ENCODE measurements at regions not wholly inside any gene's neighbourhood (a gene's known extent, or its start where the extent isn't known, plus 50 kb on each side); places are given as distances from the start of the nearest gene placed in this dataset.

DNA sequence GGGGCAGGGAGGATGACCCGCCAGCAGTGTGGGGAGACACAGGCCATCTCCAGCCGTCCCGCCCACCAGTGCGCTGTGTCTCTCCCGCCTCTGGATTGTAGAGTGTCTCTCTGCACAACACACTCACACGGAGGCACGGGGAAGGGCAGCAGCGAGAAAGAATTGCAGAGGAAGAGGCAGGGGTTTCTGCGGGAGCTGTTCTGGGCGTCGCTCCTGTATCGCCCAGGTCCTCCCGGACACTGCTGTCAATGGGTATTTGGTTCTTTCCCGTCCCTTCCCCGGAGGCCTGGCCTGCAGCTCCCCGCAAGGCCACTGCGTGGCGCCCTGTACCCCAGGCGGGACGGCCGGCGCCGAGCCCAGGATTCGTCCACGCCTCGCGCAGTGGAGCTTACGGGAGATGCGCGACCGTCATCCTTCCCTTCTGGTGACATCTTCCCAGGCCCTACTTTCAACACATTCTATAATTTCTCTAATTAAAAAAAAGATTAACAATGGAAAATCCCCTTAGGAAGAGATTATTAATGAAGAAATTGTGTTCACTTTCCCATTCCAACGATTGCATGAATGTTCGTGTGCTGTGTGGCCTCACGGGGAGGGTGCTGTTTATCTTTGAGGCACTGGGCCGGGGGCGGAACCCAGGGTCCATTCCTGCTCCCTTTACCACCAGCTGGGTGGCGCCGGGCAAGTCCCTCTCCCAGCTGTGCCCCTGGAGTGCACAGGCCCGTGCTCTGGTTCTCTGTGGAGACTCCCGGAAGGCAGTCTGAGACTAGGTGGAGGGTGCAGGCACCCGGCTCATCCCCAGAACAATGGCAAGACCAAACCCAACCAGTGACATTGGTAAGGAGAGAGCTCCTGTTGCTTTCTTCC is 95.7 kb downstream of the CPZ start:
- TF ChIP-seq, protein P1, sequence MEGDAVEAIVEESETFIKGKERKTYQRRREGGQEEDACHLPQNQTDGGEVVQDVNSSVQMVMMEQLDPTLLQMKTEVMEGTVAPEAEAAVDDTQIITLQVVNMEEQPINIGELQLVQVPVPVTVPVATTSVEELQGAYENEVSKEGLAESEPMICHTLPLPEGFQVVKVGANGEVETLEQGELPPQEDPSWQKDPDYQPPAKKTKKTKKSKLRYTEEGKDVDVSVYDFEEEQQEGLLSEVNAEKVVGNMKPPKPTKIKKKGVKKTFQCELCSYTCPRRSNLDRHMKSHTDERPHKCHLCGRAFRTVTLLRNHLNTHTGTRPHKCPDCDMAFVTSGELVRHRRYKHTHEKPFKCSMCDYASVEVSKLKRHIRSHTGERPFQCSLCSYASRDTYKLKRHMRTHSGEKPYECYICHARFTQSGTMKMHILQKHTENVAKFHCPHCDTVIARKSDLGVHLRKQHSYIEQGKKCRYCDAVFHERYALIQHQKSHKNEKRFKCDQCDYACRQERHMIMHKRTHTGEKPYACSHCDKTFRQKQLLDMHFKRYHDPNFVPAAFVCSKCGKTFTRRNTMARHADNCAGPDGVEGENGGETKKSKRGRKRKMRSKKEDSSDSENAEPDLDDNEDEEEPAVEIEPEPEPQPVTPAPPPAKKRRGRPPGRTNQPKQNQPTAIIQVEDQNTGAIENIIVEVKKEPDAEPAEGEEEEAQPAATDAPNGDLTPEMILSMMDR (conservative IDR thresholded peaks at IDR 0.05; ENCODE audit: low read depth, low read length) = peak; percentile 89
- TF ChIP-seq EZH2 (IDR thresholded peaks at IDR 0.05; ENCODE audit: borderline replicate concordance, low read depth, low read length, poor library complexity, severe bottlenecking) = no peak

Data from A673 (cell line).